ENCODE measurements at regions not wholly inside any gene's neighbourhood (a gene's known extent, or its start where the extent isn't known, plus 50 kb on each side); places are given as distances from the start of the nearest gene placed in this dataset.

GRCh38 chr11:19345848-19346681 is 105.3 kb upstream of the E2F8 start:
- peak; percentile 38 to 57 for DNase-seq (ENCODE audit: low read depth in 2 of 2)
- H3K4me3 ChIP-seq (replicated peaks in 1 of 2; ENCODE audit: low read depth in 2 of 2, low read length in 2 of 2): peak overlapping the region; percentile 77 to 96
- TF ChIP-seq CTCF (IDR thresholded peaks at IDR 0.05; ENCODE audit: low read depth, low read length): no peak

- peak overlapping the region; percentile 77 to 96 for H3K4me3 ChIP-seq (replicated peaks in 1 of 2; ENCODE audit: low read depth in 2 of 2, low read length in 2 of 2)
- no peak for TF ChIP-seq CTCF (IDR thresholded peaks at IDR 0.05; ENCODE audit: low read depth, low read length)
- peak; percentile 27 to 46 for DNase-seq (ENCODE audit: low read depth in 2 of 2)
Measured at GRCh38 chr11:19345519-19345847, 104.7 kb upstream of the E2F8 start.

DNA sequence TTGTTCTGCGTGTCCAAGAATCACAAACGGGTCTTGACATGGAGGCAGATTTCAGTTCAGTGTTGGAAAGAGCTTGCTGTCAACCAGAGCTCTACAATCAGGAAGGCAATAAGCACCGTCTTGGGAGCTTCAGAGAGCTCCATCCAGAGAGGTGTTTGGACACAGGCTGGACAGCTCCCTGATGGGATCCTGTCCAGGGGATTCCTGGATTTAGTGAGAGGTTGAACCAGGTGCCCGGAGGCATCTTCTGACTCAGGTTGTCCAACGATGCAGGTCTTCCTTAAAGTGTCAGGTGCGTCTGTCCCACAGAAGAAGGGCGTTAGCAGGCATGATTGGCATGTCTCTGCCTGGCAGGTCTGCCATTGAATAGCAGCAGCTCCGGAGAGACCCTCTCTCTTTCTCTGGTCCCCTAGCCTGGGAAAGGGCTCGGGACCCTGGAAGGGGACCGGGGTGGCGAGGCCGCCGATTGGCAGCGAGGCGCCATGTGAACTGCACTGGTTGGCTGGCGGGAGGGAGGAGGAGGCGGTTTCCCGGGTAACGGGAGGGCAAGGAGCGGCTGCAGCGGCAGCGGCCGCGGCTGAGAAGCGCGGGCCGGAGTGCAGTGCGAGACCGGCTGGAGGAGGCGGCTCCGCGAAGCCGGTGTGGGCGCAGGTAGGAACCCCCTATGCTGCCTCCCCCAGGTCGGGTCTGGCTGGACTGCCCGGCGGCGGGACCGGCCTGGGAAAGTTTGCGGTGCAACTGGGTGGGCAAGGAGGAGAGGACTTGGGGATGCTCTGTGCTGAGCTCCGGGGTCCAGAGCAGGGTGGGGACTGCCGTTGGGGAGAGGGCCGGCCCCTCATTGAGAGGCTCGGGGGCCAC is 104.1 kb upstream of the E2F8 start:
- H3K4me3 ChIP-seq (replicated peaks in 1 of 2; ENCODE audit: low read depth in 2 of 2, low read length in 2 of 2): peak overlapping the region; percentile 77 to 96
- no peak for TF ChIP-seq CTCF (IDR thresholded peaks at IDR 0.05; ENCODE audit: low read depth, low read length)
- DNase-seq (ENCODE audit: low read depth in 2 of 2): peak; percentile 73 to 74

GRCh38 chr11:19342036-19342435 is 101.3 kb upstream of the E2F8 start:
- TF ChIP-seq CTCF (IDR thresholded peaks at IDR 0.05; ENCODE audit: low read depth, low read length): no peak
- H3K4me3 ChIP-seq (replicated peaks in 1 of 2; ENCODE audit: low read depth in 2 of 2, low read length in 2 of 2): no peak overlapping the region
- DNase-seq (ENCODE audit: low read depth in 2 of 2): no peak

- no peak for TF ChIP-seq CTCF (IDR thresholded peaks at IDR 0.05; ENCODE audit: low read depth, low read length)
- no peak for DNase-seq (ENCODE audit: low read depth in 2 of 2)
- H3K4me3 ChIP-seq (replicated peaks in 1 of 2; ENCODE audit: low read depth in 2 of 2, low read length in 2 of 2): no peak overlapping the region
Measured at GRCh38 chr11:19338375-19338774, 97.6 kb upstream of the E2F8 start.

DNA sequence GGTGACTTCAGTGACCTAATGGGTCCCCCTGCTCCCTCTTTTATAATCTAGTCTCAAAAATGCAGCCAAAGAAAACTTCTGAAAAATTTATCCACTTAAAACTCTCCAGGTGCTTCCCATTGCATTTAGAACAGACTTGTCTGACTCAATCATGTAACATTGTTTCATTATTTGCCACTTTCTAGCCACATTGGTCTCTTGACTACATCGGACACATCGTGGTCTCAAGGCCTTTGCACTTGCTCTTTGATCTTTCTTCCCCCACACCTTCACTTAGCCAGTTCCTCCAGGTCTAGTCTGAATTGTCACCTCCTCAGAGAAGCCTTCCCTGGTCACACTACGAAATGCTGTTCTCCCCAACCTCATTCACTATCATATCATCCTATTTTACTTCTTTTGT is 97.0 kb upstream of the E2F8 start:
- no peak overlapping the region for H3K4me3 ChIP-seq (replicated peaks in 1 of 2; ENCODE audit: low read depth in 2 of 2, low read length in 2 of 2)
- no peak for TF ChIP-seq CTCF (IDR thresholded peaks at IDR 0.05; ENCODE audit: low read depth, low read length)
- DNase-seq (ENCODE audit: low read depth in 2 of 2): no peak
